GM12878 (cell line): ENCODE measurements at regions not wholly inside any gene's neighbourhood (a gene's known extent, or its start where the extent isn't known, plus 50 kb on each side); places are given as distances from the start of the nearest gene placed in this dataset.

ENCODE experiments used
- ATAC-seq: fragments of 200-7000 bp; cut with Tn5 transposase; 3 replicates; pipeline ENCODE4 v1.9.1; 2020; ENCODE audit warnings: mild to moderate bottlenecking, moderate library complexity
- BruUV-seq: library from RNA; stranded (reverse); fragments of 400-500 nt; replicated peaks from 2 replicates; lab custom pipeline; 2021; lab: Mats Ljungman, UMichigan
- CTCF ChIA-PET: fragments of 300-600 bp; sonication (Branson Sonifier 250); formaldehyde crosslinking; extraction: SDS; loops from one replicate; lab custom pipeline; 2021; ENCODE audit warnings: inconsistent platforms; lab: Yijun Ruan, JAX
- POLR2A ChIA-PET: fragments of 350-600 bp; formaldehyde crosslinking; extraction: SDS; loops from one replicate; lab custom pipeline; 2021; ENCODE audit warnings: inconsistent platforms; lab: Charles Lee
- RAD21 ChIA-PET: fragments of 300-600 bp; sonication (Branson Sonifier 250); formaldehyde crosslinking; loops from one replicate; lab custom pipeline; 2023; ENCODE audit warnings: antibody characterized with exemption; ENCODE audit not compliant: unreplicated experiment; lab: Charles Lee
- SMC1A ChIA-PET: fragments of 300-600 bp; sonication (Branson Sonifier 250); formaldehyde crosslinking; loops from one replicate; lab custom pipeline; 2023; ENCODE audit not compliant: unreplicated experiment, uncharacterized antibody; lab: Charles Lee
- DNase-seq: peaks from one replicate; pipeline ENCODE4 v3.0.0-alpha.2; 2011; ENCODE audit warnings: low read depth, low spot score
- FAIRE-seq: peaks from 3 replicates; lab custom pipeline; 2011; peaks lifted over from hg19 to GRCh38; lab: Jason Lieb, UNC
- H2AFZ ChIP-seq: 2 replicates; pipeline ENCODE4 v1.6.0; 2011; ENCODE audit warnings: low read depth, low read length, control low read depth; ENCODE audit not compliant: control insufficient read depth
- H3K27ac ChIP-seq: 2 replicates; pipeline ENCODE4 v1.5.1; 2011; ENCODE audit warnings: control low read depth; ENCODE audit not compliant: control insufficient read depth, insufficient read depth
- H3K27me3 ChIP-seq, 2 experiments: replicated peaks in 1 of 2; 2 replicates each; pipeline versions ENCODE4 v1.6.0 to v1.6.1; 2011; ENCODE audit warnings: low read length in 1 of 2; ENCODE audit not compliant: control insufficient read depth in 2 of 2, insufficient read depth in 2 of 2
- H3K36me3 ChIP-seq, 2 experiments: 2 replicates each; pipeline ENCODE4 v1.5.1; 2011; ENCODE audit warnings: low read length in 1 of 2; ENCODE audit not compliant: control insufficient read depth in 2 of 2, insufficient read depth in 2 of 2
- H3K4me1 ChIP-seq: 2 replicates; pipeline ENCODE4 v1.6.1; 2011; ENCODE audit warnings: mild to moderate bottlenecking, low read length, moderate library complexity, mixed read lengths; ENCODE audit not compliant: control insufficient read depth, insufficient read depth
- H3K4me2 ChIP-seq: 2 replicates; pipeline ENCODE4 v1.6.0; 2011; ENCODE audit warnings: control low read depth; ENCODE audit not compliant: control insufficient read depth, insufficient read depth
- H3K4me3 ChIP-seq: fragments of 200-600 bp; sonication (generic); 2 replicates; pipeline ENCODE4 v1.5.1; 2016
- H3K79me2 ChIP-seq: 2 replicates; pipeline ENCODE4 v1.6.0; 2011; ENCODE audit warnings: low read length; ENCODE audit not compliant: control insufficient read depth, insufficient read depth
- H3K9ac ChIP-seq: 2 replicates; pipeline ENCODE4 v1.8.0; 2011; ENCODE audit warnings: low read length, control low read depth, mixed read lengths; ENCODE audit not compliant: control insufficient read depth, insufficient read depth
- H3K9me3 ChIP-seq: replicated peaks from 3 replicates; pipeline ENCODE4 v1.5.1; 2011; ENCODE audit warnings: mild to moderate bottlenecking, low read length; ENCODE audit not compliant: control insufficient read depth, insufficient read depth
- H4K20me1 ChIP-seq: 2 replicates; pipeline ENCODE4 v1.6.0; 2011; ENCODE audit not compliant: control insufficient read depth, insufficient read depth
- ASH2L ChIP-seq: fragments of 300-600, 200-600 bp; sonication (generic); IDR thresholded peaks from 2 replicates; pipeline ENCODE4 v1.6.1; 2017; ENCODE audit warnings: low read depth, mild to moderate bottlenecking, borderline replicate concordance
- ATF3 ChIP-seq: IDR thresholded peaks from 2 replicates; pipeline ENCODE4 v1.6.1; 2011; ENCODE audit warnings: low read depth, mild to moderate bottlenecking, low read length, moderate library complexity, borderline replicate concordance; ENCODE audit errors: extremely low read depth
- BMI1 ChIP-seq: fragments of 450-650 bp; IDR thresholded peaks from 2 replicates; pipeline ENCODE4 v1.6.1; 2016; ENCODE audit warnings: mild to moderate bottlenecking, moderate library complexity, borderline replicate concordance
- CBX5 ChIP-seq: sonication (generic); IDR thresholded peaks from 2 replicates; pipeline ENCODE4 v1.6.1; 2016; ENCODE audit warnings: low read depth, moderate library complexity, mild to moderate bottlenecking, inconsistent platforms
- CUX1 ChIP-seq: IDR thresholded peaks from 2 replicates; pipeline ENCODE4 v1.6.1; 2012; ENCODE audit warnings: improper control_type of control experiment, low read depth, low read length; ENCODE audit not compliant: insufficient replicate concordance
- E2F4 ChIP-seq: IDR thresholded peaks from 2 replicates; pipeline ENCODE4 v1.6.1; 2012; ENCODE audit warnings: low read depth, low read length, improper control_type of control experiment
- GABPA ChIP-seq: IDR thresholded peaks from 2 replicates; pipeline ENCODE4 v1.6.1; 2014; ENCODE audit warnings: antibody characterized with exemption, low read depth, mild to moderate bottlenecking, inconsistent platforms
- IRF3 ChIP-seq: fragments of 450-650 bp; IDR thresholded peaks from 2 replicates; pipeline ENCODE4 v1.6.1; 2014; ENCODE audit warnings: mild to moderate bottlenecking
- JUNB ChIP-seq: IDR thresholded peaks from 2 replicates; pipeline ENCODE4 v1.6.1; 2016; ENCODE audit warnings: antibody characterized with exemption, mild to moderate bottlenecking
- MTA3 ChIP-seq: IDR thresholded peaks from 2 replicates; pipeline ENCODE4 v1.6.1; 2012; ENCODE audit warnings: low read length, inconsistent platforms, borderline replicate concordance
- MYC ChIP-seq: IDR thresholded peaks from 2 replicates; pipeline ENCODE4 v1.6.1; 2011; ENCODE audit warnings: mild to moderate bottlenecking, low read length, moderate library complexity, inconsistent platforms; ENCODE audit not compliant: insufficient read depth, insufficient replicate concordance, insufficient read length, severe bottlenecking
- NFIC ChIP-seq: IDR thresholded peaks from 2 replicates; pipeline ENCODE4 v1.6.1; 2012; ENCODE audit warnings: low read depth, mild to moderate bottlenecking, inconsistent platforms, low read length, moderate library complexity
- PAX5 ChIP-seq: IDR thresholded peaks from 2 replicates; pipeline ENCODE4 v1.6.1; 2011; ENCODE audit warnings: low read depth, low read length, borderline replicate concordance
- RBBP5 ChIP-seq: fragments of 200-600 bp; sonication (generic); conservative IDR thresholded peaks from 2 replicates; pipeline ENCODE4 v1.6.1; 2016
- SPI1 ChIP-seq: IDR thresholded peaks from 2 replicates; pipeline ENCODE4 v1.6.1; 2011; ENCODE audit warnings: low read depth, mild to moderate bottlenecking, low read length, moderate library complexity, borderline replicate concordance; ENCODE audit not compliant: insufficient read depth
- ZNF207 ChIP-seq: fragments of 450-650 bp; IDR thresholded peaks from 2 replicates; pipeline ENCODE4 v1.6.1; 2014; ENCODE audit warnings: antibody characterized with exemption, mild to moderate bottlenecking, borderline replicate concordance
- ZNF217 ChIP-seq: fragments of 450-650 bp; IDR thresholded peaks from 2 replicates; pipeline ENCODE4 v1.6.1; 2017; ENCODE audit warnings: antibody characterized with exemption, mild to moderate bottlenecking
- WGBS: methylation state at CpG from one replicate; pipeline ENCODE4 v1.1.6; 2016; ENCODE audit warnings: low lambda C conversion rate; ENCODE audit not compliant: insufficient replicate concordance, insufficient coverage; ENCODE audit errors: missing lambda C conversion rate; 5-methylcytosine and 5-hydroxymethylcytosine counted together
- in situ Hi-C: fragments of 300-500 bp; cut with MboI; formaldehyde crosslinking; loops from 9 replicates; pipeline ENCODE4 v1.14.3; 2018; ENCODE audit warnings: mixed read lengths
- intact Hi-C: fragments of 100-400 bp; cut with micrococcal nuclease; formaldehyde crosslinking; loops from one replicate; pipeline ENCODE4 v1.14.2; 2022; ENCODE audit not compliant: unreplicated experiment

- TF ChIP-seq CBX5 (no peak), ZNF207 (no peak)
Observed at GRCh38 chr3:178389258-178389657, 147.0 kb upstream of the KCNMB2 start (continued).

GRCh38 chr3:178392511-178392926 is 143.7 kb upstream of the KCNMB2 start:
- H2AFZ ChIP-seq = no peak overlapping the region
- ChIA-PET CTCF (no interaction called here), SMC1A (no interaction called here)
- no peaks in the 10 kb centered on the region for H3K9me3 ChIP-seq
- intact Hi-C loops (no loop called here), in situ Hi-C loops (no loop called here)
- 0% methylated on average over 1 of the region's 1 CpG for WGBS
- no peak overlapping the region for H3K4me2 ChIP-seq
- H3K4me1 ChIP-seq = no peaks in the 10 kb centered on the region
- no peaks in the 10 kb centered on the region for H3K36me3 ChIP-seq
- H3K9ac ChIP-seq = no peak overlapping the region
- no peaks in the 10 kb centered on the region for H3K79me2 ChIP-seq
- TF ChIP-seq MTA3 (no peak), BMI1 (no peak), SPI1 (no peak), ATF3 (no peak), GABPA (peak; percentile 16; the same call in 1 of the 2 replicates), RBBP5 (no peak), NFIC (0 out of 2 replicates have a peak, but pooled peaks have one; percentile 31), IRF3 (no peak), MYC (no peak), ASH2L (no peak), E2F4 (no peak), ZNF217 (no peak), CUX1 (no peak), PAX5 (no peak), JUNB (peak; percentile 76)
- TF ChIP-seq, all 136 proteins: peak for 3
- no peak for ATAC-seq
- no TSS peak for BruUV-seq
- ChIA-PET RAD21 (no interaction called here), POLR2A (no interaction called here)
- H3K27me3 ChIP-seq = no peaks in the 10 kb centered on the region
- FAIRE-seq = no peak
- no peak for DNase-seq
- H4K20me1 ChIP-seq = no peaks in the 10 kb centered on the region
- H3K27ac ChIP-seq = no peak overlapping the region
- no peak overlapping the region for H3K4me3 ChIP-seq
